HG02798 (cell line): ENCODE measurements at regions not wholly inside any gene's neighbourhood (a gene's known extent, or its start where the extent isn't known, plus 50 kb on each side); places are given as distances from the start of the nearest gene placed in this dataset.

Experiments used
- ATAC-seq: cut with Tn5 transposase; IDR thresholded peaks from one replicate; pipeline ENCODE4 v1.9.1; 2021; ENCODE audit warnings: mild to moderate bottlenecking; ENCODE audit not compliant: unreplicated experiment, poor library complexity

GRCh38 chr19:27654266-27654990, 1558.5 kb downstream of the UQCRFS1 start:
- no peak for ATAC-seq

DNA sequence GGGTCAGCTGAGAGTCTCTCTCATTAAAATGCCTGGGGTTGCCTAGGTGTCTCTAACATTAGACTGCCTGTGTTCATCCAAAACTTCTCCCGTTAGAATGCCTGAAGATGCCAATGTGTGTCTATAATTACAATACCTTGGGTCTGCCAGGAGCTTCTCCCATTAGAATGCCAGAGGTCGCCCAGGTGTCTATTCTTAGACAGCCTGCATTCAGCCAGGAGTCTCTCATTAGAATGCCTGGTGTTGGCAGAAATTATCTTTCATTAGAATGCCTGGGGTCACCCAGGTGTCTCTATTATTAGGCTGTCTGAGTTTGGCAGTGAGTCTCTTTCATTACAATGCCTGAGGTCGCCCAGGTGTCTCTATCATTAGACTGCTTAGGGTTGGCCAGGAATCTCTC, 1560.2 kb downstream of the UQCRFS1 start:
- ATAC-seq: no peak

DNA sequence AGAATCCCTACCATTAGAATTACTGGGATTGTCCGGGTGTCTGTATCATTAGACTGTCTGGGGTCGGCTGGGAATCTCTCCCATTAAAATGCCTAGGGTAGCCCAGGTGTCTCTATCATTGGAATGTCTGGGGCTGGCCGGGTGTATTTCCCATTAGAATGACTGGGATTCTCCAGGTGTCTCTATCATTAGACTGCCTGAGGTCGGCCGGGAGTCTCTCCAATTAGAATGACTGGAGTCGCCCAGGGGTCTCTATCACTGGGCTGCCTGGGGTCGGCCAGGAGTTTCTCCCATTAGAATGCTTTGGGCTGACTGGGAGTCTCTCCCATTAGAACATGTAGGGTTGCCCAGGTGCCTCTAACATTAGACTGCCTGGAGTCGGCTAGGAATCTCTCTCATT, 1560.7 kb downstream of the UQCRFS1 start:
- ATAC-seq: no peak

DNA sequence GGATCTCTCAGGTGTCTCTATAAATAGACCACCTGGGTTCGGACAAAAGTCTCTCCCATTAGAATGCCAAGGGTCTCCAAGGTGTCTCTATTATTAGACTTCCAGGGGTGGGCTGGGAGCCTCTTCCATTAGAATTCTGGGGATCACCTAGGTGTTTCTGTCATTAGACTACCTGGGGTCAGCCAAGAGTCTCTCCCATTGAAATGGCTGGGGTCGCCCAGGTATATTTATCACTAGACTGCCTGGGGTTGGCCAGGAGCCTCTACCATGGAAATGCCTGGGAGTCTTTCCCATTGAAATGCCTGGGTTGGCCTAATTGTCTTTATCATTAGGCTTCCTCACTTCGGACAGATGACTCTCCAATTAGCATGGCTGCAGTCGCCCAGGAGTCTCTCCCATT, 1565.5 kb downstream of the UQCRFS1 start:
- no peak for ATAC-seq

GRCh38 chr19:27635401-27635800, 1577.5 kb downstream of the UQCRFS1 start:
- ATAC-seq: no peak

DNA sequence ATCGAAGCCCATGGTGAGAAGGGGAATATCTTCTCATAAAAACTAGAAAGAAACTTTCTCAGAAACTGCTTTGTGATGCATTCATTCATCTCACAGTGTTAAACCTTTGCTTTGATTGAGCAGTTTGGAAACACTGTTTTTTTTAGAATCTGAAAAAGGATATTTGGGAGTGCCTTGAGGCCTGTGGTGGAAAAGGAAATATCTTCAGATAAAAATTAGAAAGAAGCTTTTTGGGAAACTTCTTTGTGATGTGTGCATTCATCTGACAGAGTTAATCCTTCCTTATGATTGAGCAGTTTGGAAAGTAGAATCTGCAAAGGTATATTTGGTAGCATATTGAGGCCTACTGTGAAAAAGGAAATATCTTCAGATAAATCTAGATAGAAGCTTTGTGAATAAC, 1594.9 kb downstream of the UQCRFS1 start:
- no peak for ATAC-seq

- no peak for ATAC-seq
Measured at GRCh38 chr19:27580906-27581305, 1632.0 kb downstream of the UQCRFS1 start.
